ENCODE measurements at regions not wholly inside any gene's neighbourhood (a gene's known extent, or its start where the extent isn't known, plus 50 kb on each side); places are given as distances from the start of the nearest gene placed in this dataset.

GRCh38 chr2:204260162-204260877, 285.0 kb upstream of the PARD3B start:
- H3K4me1 ChIP-seq, result no peaks in the 10 kb centered on the region
- no peak for TF ChIP-seq POLR2A (IDR thresholded peaks at IDR 0.05)
- peak; percentile 68 to 76 (median 70) for TF ChIP-seq CTCF (IDR thresholded peaks at IDR 0.05)
- H3K27me3 ChIP-seq, result no peaks in the 10 kb centered on the region
- no peak overlapping the region for H3K4me3 ChIP-seq
- no peaks in the 10 kb centered on the region for H3K36me3 ChIP-seq
- no peaks in the 10 kb centered on the region for H3K9me3 ChIP-seq
- DNase-seq, result peak; percentile 54 to 73
- intact Hi-C loops (cut with DNase I; ENCODE audit: low total_unique reads), result no loop called here
- H3K27ac ChIP-seq, result no peak overlapping the region

- no peak for DNase-seq
- H3K4me3 ChIP-seq, result no peak overlapping the region
- intact Hi-C loops (cut with DNase I; ENCODE audit: low total_unique reads), result no loop called here
- H3K27ac ChIP-seq, result no peak overlapping the region
- no peak for TF ChIP-seq CTCF (IDR thresholded peaks at IDR 0.05)
- no peak for TF ChIP-seq POLR2A (IDR thresholded peaks at IDR 0.05)
- H3K27me3 ChIP-seq, result no peaks in the 10 kb centered on the region
- no peaks in the 10 kb centered on the region for H3K36me3 ChIP-seq
- H3K9me3 ChIP-seq, result no peaks in the 10 kb centered on the region
- H3K4me1 ChIP-seq, result no peaks in the 10 kb centered on the region
Observed at GRCh38 chr2:204260901-204261300, 284.4 kb upstream of the PARD3B start.

- no peak overlapping the region for H3K4me3 ChIP-seq
- no peaks in the 10 kb centered on the region for H3K4me1 ChIP-seq
- TF ChIP-seq POLR2A (IDR thresholded peaks at IDR 0.05), result no peak
- no peak for TF ChIP-seq CTCF (IDR thresholded peaks at IDR 0.05)
- H3K9me3 ChIP-seq, result no peaks in the 10 kb centered on the region
- H3K27me3 ChIP-seq, result no peaks in the 10 kb centered on the region
- H3K27ac ChIP-seq, result no peak overlapping the region
- intact Hi-C loops (cut with DNase I; ENCODE audit: low total_unique reads), result no loop called here
- no peak for DNase-seq
- H3K36me3 ChIP-seq, result no peaks in the 10 kb centered on the region
Observed at GRCh38 chr2:204261846-204262245, 283.4 kb upstream of the PARD3B start.

- Histone ChIP-seq H3K27ac (no peak overlapping the region), H3K27me3 (no peaks in the 10 kb centered on the region), H3K4me1 (no peaks in the 10 kb centered on the region), H3K9me3 (no peaks in the 10 kb centered on the region), H3K4me3 (no peak overlapping the region), H3K36me3 (no peaks in the 10 kb centered on the region)
- no peak for DNase-seq
- no peak for TF ChIP-seq POLR2A (IDR thresholded peaks at IDR 0.05)
- TF ChIP-seq CTCF (IDR thresholded peaks at IDR 0.05), result no peak
- intact Hi-C loops (cut with DNase I; ENCODE audit: low total_unique reads), result no loop called here
Observed at GRCh38 chr2:204264085-204264553, 281.2 kb upstream of the PARD3B start.

- Histone ChIP-seq H3K27me3 (no peaks in the 10 kb centered on the region), H3K27ac (no peak overlapping the region), H3K36me3 (no peaks in the 10 kb centered on the region), H3K4me3 (no peak overlapping the region), H3K4me1 (no peaks in the 10 kb centered on the region), H3K9me3 (no peaks in the 10 kb centered on the region)
- TF ChIP-seq POLR2A (IDR thresholded peaks at IDR 0.05), result no peak
- no peak for TF ChIP-seq CTCF (IDR thresholded peaks at IDR 0.05)
- DNase-seq, result no peak
- intact Hi-C loops (cut with DNase I; ENCODE audit: low total_unique reads), result no loop called here
Observed at GRCh38 chr2:204264621-204265140, 280.6 kb upstream of the PARD3B start.

Data from uterus (tissue), 3 donors.